ENCODE measurements at regions not wholly inside any gene's neighbourhood (a gene's known extent, or its start where the extent isn't known, plus 50 kb on each side); places are given as distances from the start of the nearest gene placed in this dataset.

DNA sequence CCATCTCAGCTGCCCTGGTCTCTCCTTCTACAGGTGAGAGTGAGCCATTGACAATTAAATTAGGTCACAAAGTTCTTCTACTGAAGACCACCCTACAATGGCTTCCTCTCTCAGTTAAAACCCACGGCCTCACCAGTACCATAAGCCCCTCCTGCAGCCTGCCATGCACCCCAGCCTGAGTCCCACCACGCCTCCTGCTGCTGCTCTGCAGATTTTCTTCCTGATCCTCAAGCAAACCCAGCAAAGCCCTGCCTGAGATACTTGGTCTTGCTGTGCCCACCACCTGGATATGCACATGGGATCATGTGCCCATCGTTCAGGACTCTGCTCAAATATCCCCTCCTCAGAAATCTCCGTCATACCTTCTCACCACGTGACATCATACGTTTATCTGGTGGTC, 696.6 kb downstream of the RNF144A start:
- no peak for TF ChIP-seq POLR2A (IDR thresholded peaks at IDR 0.05)
- TF ChIP-seq, protein P1, sequence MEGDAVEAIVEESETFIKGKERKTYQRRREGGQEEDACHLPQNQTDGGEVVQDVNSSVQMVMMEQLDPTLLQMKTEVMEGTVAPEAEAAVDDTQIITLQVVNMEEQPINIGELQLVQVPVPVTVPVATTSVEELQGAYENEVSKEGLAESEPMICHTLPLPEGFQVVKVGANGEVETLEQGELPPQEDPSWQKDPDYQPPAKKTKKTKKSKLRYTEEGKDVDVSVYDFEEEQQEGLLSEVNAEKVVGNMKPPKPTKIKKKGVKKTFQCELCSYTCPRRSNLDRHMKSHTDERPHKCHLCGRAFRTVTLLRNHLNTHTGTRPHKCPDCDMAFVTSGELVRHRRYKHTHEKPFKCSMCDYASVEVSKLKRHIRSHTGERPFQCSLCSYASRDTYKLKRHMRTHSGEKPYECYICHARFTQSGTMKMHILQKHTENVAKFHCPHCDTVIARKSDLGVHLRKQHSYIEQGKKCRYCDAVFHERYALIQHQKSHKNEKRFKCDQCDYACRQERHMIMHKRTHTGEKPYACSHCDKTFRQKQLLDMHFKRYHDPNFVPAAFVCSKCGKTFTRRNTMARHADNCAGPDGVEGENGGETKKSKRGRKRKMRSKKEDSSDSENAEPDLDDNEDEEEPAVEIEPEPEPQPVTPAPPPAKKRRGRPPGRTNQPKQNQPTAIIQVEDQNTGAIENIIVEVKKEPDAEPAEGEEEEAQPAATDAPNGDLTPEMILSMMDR (IDR thresholded peaks at IDR 0.05), result no peak
